ENCODE measurements at regions not wholly inside any gene's neighbourhood (a gene's known extent, or its start where the extent isn't known, plus 50 kb on each side); places are given as distances from the start of the nearest gene placed in this dataset.

GRCh38 chr20:17887331-17888030, 81.1 kb downstream of the SNX5 start (continued):
- no peak for TF ChIP-seq FOXA1 (IDR thresholded peaks at IDR 0.05)
- TF ChIP-seq FOXA1 (CRISPR knock-in tag; IDR thresholded peaks at IDR 0.05): peak; percentile 39; the same call in 1 of the 2 replicates
- 0 out of 2 replicates have a peak, but pooled peaks have one; percentile 30 for TF ChIP-seq ZBTB34 (CRISPR knock-in tag; IDR thresholded peaks at IDR 0.05)
- TF ChIP-seq ZGPAT (CRISPR knock-in tag; IDR thresholded peaks at IDR 0.05): peak; percentile 67; the same call in 1 of the 2 replicates
- peak; percentile 89 for TF ChIP-seq HNF4G (IDR thresholded peaks at IDR 0.05; ENCODE audit: borderline replicate concordance, low read depth, low read length)
- no peak for TF ChIP-seq HNF4G (CRISPR knock-in tag; IDR thresholded peaks at IDR 0.05; ENCODE audit: borderline replicate concordance, low read depth)

- H3K27ac ChIP-seq (ENCODE audit: extremely low read length, insufficient read depth, low read length): no peak overlapping the region
- peaks cover 19% of the 10 kb centered on the region for H3K9me3 ChIP-seq (ENCODE audit: low read length)
- ATAC-seq: no peak
- H3K79me2 ChIP-seq (ENCODE audit: insufficient read depth, low read length): no peaks in the 10 kb centered on the region
- ChIA-PET POLR2A (interaction anchor here (0.8 to 21.6 kb wide), 5 partner anchors 8 to 203 kb away, joined by 3 to 724 read pairs (median 12); partner anchors contain the start of gene RRBP1), CTCF (ENCODE audit: low intra/inter-chr PET ratio, low total read pairs) (no interaction called here)
- in situ Hi-C loops (cut with HindIII; ENCODE audit: extremely low pct_ligation_motif_present, low pct_unique_long_range_greater_than_20kb): no loop called here
- no peaks in the 10 kb centered on the region for H3K36me3 ChIP-seq (replicated peaks in 1 of 2; ENCODE audit: control insufficient read depth in 1 of 2, insufficient read depth in 2 of 2, low read length in 2 of 2)
- H3K4me1 ChIP-seq (ENCODE audit: insufficient read depth, low read length): peaks cover 83% of the 10 kb centered on the region
- no peak for FAIRE-seq
- intact Hi-C loops (cut with micrococcal nuclease; ENCODE audit: unreplicated experiment): no loop called here
- H4K20me1 ChIP-seq (ENCODE audit: insufficient read depth, low read length): no peaks in the 10 kb centered on the region
- 63% methylated on average over 4 of the region's 4 CpGs for WGBS (ENCODE audit: low lambda C conversion rate)
- no peaks in the 10 kb centered on the region for H3K27me3 ChIP-seq (ENCODE audit: control insufficient read depth in 1 of 2, insufficient read depth in 2 of 2, low read length in 2 of 2)
- no peak overlapping the region for H2AFZ ChIP-seq (ENCODE audit: low read length)
- no peak overlapping the region for H3K4me3 ChIP-seq (replicated peaks in 1 of 3; ENCODE audit: insufficient read depth in 1 of 3, low read depth in 2 of 3, low read length in 3 of 3)
- DNase-seq (ENCODE audit: low spot score): no peak
- TF ChIP-seq ZNF879 (CRISPR knock-in tag; IDR thresholded peaks at IDR 0.05): no peak
- TF ChIP-seq ZBTB14 (CRISPR knock-in tag; IDR thresholded peaks at IDR 0.05): no peak
- no peak for TF ChIP-seq ZNF326 (CRISPR knock-in tag; IDR thresholded peaks at IDR 0.05; ENCODE audit: borderline replicate concordance)
- TF ChIP-seq ZNF510 (CRISPR knock-in tag; IDR thresholded peaks at IDR 0.05; ENCODE audit: low read depth): peak; percentile 54; the same call in 1 of the 2 replicates
- TF ChIP-seq NCOR1 (IDR thresholded peaks at IDR 0.05; ENCODE audit: borderline replicate concordance, low read length): no peak
- no peak for TF ChIP-seq XBP1 (CRISPR knock-in tag; IDR thresholded peaks at IDR 0.05)
- no peak for TF ChIP-seq SIX1 (CRISPR knock-in tag; IDR thresholded peaks at IDR 0.05; ENCODE audit: borderline replicate concordance)
- TF ChIP-seq ARID4A (CRISPR knock-in tag; IDR thresholded peaks at IDR 0.05; ENCODE audit: borderline replicate concordance): 0 out of 2 replicates have a peak, but pooled peaks have one; percentile 7
- TF ChIP-seq SAFB2 (CRISPR knock-in tag; IDR thresholded peaks at IDR 0.05; ENCODE audit: borderline replicate concordance, low read depth): no peak
- no peak overlapping the region for H3K4me2 ChIP-seq (ENCODE audit: low read depth, low read length)
- BruUV-seq (replicated peaks): no TSS peak
- H3K9ac ChIP-seq (ENCODE audit: insufficient read depth, low read depth, low read length): no peak overlapping the region
These were observed 83.0 kb downstream of the SNX5 start for GRCh38 chr20:17885544-17885943.

Measured in HepG2 (cell line).